GM12892 (cell line): ENCODE measurements at regions not wholly inside any gene's neighbourhood (a gene's known extent, or its start where the extent isn't known, plus 50 kb on each side); places are given as distances from the start of the nearest gene placed in this dataset.

Experiments
- POLR2A ChIP-seq: IDR thresholded peaks from 2 replicates; pipeline ENCODE4 v1.6.1; 2011; ENCODE audit warnings: low read depth, low read length, control low read depth
- POLR2AphosphoS5 ChIP-seq: IDR thresholded peaks from 2 replicates; pipeline ENCODE4 v1.6.1; 2011; ENCODE audit warnings: low read depth, low read length, control low read depth
- TAF1 ChIP-seq: IDR thresholded peaks from 2 replicates; pipeline ENCODE4 v1.6.1; 2011; ENCODE audit warnings: low read depth, mild to moderate bottlenecking, control low read depth, low read length, borderline replicate concordance

DNA sequence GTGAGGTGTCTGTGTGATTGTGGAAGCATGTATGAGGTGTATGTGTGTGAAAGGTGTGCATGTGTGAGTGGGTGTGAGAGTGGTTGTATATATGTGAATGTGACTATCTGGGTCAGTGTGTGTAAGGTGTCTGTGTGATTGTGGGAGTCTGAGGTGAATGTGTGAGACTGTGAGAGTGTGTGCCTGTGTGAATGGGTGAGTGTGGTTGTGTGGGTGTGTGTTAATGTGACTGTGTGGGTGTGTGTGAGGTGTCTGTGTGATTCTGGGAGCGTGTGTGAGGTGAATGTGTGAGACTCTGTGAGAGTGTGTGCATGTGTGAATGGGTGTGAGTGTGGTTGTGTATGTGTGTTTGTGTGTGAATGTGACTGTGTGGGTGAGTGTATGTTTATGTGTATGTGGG is 385.1 kb downstream of the TCERG1L start:
- no peak for TF ChIP-seq POLR2AphosphoS5
- TF ChIP-seq POLR2A: no peak
- TF ChIP-seq TAF1: no peak
